GM18505 (cell line): ENCODE measurements at regions not wholly inside any gene's neighbourhood (a gene's known extent, or its start where the extent isn't known, plus 50 kb on each side); places are given as distances from the start of the nearest gene placed in this dataset.

ENCODE experiments used
- ATAC-seq: cut with Tn5 transposase; IDR thresholded peaks from one replicate; pipeline ENCODE4 v1.9.1; 2021; ENCODE audit not compliant: unreplicated experiment
- POLR2A ChIP-seq: IDR thresholded peaks from 4 replicates; pipeline ENCODE4 v1.6.1; 2011; ENCODE audit warnings: borderline replicate concordance; ENCODE audit not compliant: insufficient read depth, insufficient read length; ENCODE audit errors: extremely low read depth

- no peak for ATAC-seq
- TF ChIP-seq POLR2A = no peak
Observed at GRCh38 chr20:12358006-12358654, 440.4 kb downstream of the BTBD3 start.

GRCh38 chr20:12358655-12359009, 440.9 kb downstream of the BTBD3 start:
- no peak for TF ChIP-seq POLR2A
- no peak for ATAC-seq

GRCh38 chr20:12371990-12372389, 454.3 kb downstream of the BTBD3 start:
- ATAC-seq = no peak
- no peak for TF ChIP-seq POLR2A

- no peak for TF ChIP-seq POLR2A
- no peak for ATAC-seq
Observed at GRCh38 chr20:12372557-12372956, 454.9 kb downstream of the BTBD3 start.

GRCh38 chr20:12375967-12376366, 458.3 kb downstream of the BTBD3 start:
- ATAC-seq = no peak
- TF ChIP-seq POLR2A = no peak

- ATAC-seq = no peak
- no peak for TF ChIP-seq POLR2A
Observed at GRCh38 chr20:12383821-12384220, 466.1 kb downstream of the BTBD3 start.

- TF ChIP-seq POLR2A = no peak
- ATAC-seq = no peak
Observed at GRCh38 chr20:12386821-12387220, 469.1 kb downstream of the BTBD3 start.

- no peak for ATAC-seq
- no peak for TF ChIP-seq POLR2A
Observed at GRCh38 chr20:12391099-12391498, 473.4 kb downstream of the BTBD3 start.

GRCh38 chr20:12394786-12395185, 477.1 kb downstream of the BTBD3 start:
- no peak for TF ChIP-seq POLR2A
- ATAC-seq = no peak

GRCh38 chr20:12395353-12395752, 477.7 kb downstream of the BTBD3 start:
- no peak for TF ChIP-seq POLR2A
- no peak for ATAC-seq

GRCh38 chr20:12395760-12396159, 478.1 kb downstream of the BTBD3 start:
- no peak for TF ChIP-seq POLR2A
- no peak for ATAC-seq

- no peak for TF ChIP-seq POLR2A
Observed at GRCh38 chr20:12399110-12399836, 481.6 kb downstream of the BTBD3 start.

GRCh38 chr20:12404941-12405340, 487.2 kb downstream of the BTBD3 start:
- no peak for ATAC-seq

More at GRCh38 chr20:12399110-12399836, 481.6 kb downstream of the BTBD3 start:
- no peak for ATAC-seq

GRCh38 chr20:12406978-12407377, 489.3 kb downstream of the BTBD3 start:
- TF ChIP-seq POLR2A = no peak
- no peak for ATAC-seq

More at GRCh38 chr20:12404941-12405340, 487.2 kb downstream of the BTBD3 start:
- no peak for TF ChIP-seq POLR2A
